DMS153 (cell line): ENCODE measurements at regions not wholly inside any gene's neighbourhood (a gene's known extent, or its start where the extent isn't known, plus 50 kb on each side); places are given as distances from the start of the nearest gene placed in this dataset.
"Not testable (repeated sequence)": the region's sequence is repeated elsewhere in the genome, so short reads cannot be mapped to it uniquely, and the experiment has no call there.

Experiments
- DNase-seq: peaks from one replicate; lab custom pipeline; 2025; lab: John Stamatoyannopoulos, UW

- no peak for DNase-seq
These were observed 75.4 kb upstream of the EEF1E1 start for GRCh38 chr6:8177721-8178120.

DNA sequence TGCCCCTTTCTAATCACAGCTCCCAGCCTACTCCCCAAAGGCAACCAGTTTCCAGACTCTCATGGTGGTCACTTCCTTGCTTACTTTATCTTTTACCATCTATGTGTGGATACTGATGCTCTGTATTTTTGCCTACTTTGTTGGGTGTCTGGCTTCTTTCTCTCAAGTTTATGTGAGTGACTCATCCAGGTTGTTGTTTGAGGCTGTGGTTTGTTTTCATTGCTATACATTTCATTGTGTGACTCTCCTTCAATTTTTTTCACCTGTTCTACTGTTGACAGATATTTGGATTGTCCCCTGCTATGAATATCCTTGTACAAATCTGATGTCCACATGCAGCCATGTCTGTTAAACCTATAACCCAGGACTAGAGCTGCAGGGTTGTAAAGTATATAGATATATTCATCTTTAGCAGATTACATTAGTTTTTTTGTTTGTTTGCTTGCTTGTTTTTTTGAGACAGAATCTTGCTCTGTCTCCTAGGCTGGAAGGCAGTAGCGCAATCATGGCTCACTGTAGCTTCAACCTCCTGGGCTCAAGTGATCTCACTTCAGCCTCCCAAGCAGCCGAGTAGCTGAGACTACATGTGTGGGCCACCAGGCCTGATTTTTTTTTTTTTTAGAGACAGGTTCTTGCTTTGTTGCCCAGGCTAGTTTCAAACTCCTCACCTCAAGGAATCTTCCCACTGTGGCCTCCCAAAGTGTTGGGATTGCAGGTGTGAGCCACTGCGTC, 72.9 kb upstream of the EEF1E1 start:
- no peak for DNase-seq

DNA sequence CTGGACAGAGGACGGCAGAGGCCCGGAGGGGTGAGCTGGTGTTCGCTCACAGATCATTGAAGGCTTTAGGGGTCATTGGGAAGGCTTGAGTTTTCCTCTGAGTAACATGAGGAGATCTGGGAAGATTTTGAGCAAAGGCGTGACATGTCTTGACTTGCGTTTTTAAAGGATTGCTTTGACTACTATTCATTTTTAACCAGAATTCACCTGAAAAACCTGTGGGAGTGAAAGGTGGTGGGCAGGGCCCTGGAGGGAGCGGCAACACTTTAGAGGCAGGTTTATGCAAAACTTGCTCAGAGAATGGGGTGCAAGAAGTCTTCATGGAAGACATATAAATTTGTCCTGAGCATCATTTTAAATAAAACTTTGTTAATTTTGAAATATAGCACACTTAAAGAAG, 72.2 kb upstream of the EEF1E1 start:
- no peak for DNase-seq

- DNase-seq = no peak
These were observed 70.2 kb upstream of the EEF1E1 start for GRCh38 chr6:8172530-8172929.

DNA sequence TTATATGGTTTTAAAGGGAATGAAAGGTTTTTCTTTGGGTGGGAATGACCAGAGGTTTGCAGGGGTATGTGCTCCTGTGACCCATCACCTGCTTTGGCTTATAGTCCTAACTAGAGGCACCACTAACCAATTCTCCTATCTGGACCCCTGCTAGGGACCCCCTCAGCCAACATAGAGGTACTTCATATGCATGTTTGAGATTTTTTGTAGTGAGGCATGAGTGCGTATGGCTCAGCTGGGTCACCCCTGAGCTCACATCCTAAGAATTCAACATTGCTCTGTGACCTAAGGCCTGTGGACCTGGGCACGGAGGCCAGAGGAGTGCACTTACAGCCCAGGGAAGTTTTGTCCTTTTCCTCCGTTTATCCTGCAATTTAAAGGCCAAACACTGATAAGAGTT, 68.4 kb upstream of the EEF1E1 start:
- DNase-seq = no peak

DNA sequence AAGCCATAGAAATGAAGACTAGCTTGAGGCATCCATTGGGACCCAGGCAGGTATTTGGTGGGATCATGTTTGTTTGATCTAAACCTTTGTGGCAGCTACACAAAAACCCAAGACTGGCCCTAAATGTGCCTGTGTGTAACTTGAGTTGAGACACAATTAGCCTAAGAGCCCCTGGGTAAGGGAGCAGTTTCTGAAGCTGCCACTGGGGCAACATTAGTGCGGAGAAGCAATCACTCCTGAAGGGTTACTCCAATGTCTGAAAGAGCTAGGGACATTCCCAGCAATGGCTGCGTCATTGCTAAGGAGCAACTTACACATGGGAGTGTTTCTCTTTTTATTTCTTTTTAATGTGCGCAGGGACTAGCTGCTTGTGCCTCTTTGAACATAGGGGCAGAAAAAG, 67.9 kb upstream of the EEF1E1 start:
- no peak for DNase-seq

GRCh38 chr6:8166156-8166555, 63.8 kb upstream of the EEF1E1 start:
- DNase-seq = no peak

- DNase-seq = not testable (repeated sequence)
These were observed 62.7 kb upstream of the EEF1E1 start for GRCh38 chr6:8165008-8165407.

- DNase-seq = not testable (repeated sequence)
These were observed 61.9 kb upstream of the EEF1E1 start for GRCh38 chr6:8164281-8164680.

DNA sequence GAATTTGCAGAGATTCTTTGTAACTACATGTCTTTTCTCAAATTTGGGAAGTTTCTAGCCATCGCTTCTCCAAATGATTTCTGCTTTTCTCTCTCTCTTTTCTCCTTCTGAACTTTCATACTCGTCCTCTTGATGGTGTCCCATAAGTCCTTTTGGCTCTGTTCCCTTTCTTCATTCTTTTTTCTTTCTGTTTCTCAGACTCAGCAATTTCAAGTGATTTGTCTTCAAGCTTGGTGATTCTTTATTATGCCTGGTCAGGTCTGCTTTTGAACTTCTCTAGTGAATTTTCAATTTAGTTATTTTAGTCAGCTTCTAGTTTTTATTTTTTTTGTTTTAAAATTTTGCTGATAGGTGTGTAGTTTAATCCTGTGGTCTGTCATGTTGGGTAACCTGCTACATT, 57.6 kb upstream of the EEF1E1 start:
- no peak for DNase-seq

DNA sequence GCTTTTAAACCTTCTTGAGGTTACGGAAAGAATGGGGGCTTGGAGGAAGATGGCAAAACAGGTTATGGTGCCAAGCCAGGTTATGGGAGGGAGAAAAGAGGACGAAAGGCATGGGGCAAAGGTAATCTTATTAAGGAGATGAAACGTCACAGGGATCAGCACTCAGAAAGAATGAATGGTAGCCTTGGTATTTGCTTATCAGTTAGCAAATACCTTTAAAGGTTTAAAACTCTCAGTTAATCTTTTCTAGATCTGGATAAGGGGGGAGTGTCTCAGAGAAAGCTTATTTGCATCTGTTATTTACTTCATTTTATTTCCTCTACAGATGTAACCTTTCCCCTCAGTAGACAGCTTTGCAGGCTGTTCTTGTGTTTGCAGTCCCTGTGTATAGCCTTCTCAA, 55.5 kb upstream of the EEF1E1 start:
- no peak for DNase-seq

DNA sequence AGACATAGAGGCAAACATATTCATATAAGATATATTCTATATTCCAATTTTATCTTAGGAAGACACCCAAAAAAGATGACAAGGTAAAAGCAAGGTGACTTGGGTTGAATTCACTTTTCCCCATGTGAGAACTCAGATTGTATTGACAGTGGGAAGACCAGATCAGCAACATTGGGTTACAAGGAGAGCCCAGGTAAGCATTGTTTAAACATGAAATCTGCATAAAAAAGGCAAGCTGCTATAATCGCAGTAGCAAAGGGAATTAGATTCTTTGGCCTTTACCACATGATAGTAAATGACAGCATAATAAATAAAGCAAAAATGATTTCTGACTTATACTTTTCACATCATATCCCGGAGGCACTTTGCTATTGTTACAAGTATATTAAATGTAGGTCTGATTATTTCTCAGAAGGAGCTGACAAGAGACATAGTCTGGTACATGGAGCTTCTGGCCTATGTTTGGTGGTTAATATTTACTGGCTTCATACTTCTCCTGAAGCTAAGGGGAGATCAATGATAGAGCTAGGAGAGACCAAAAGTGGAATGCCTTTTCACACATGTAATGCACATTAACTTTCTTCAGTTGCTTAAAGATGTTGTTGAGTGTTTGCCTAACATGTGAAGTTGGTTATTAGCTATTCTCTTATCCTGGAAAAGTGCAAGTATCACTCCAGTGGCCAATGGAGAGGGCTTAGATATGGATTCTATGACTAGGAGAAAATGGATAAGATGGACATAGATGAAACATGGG, 53.1 kb upstream of the EEF1E1 start:
- no peak for DNase-seq
